Hepatocyte (in vitro differentiated cells): ENCODE measurements at regions not wholly inside any gene's neighbourhood (a gene's known extent, or its start where the extent isn't known, plus 50 kb on each side); places are given as distances from the start of the nearest gene placed in this dataset.

Experiments
- EZH2 ChIP-seq: fragments of 200-600 bp; sonication (generic); IDR thresholded peaks from 2 replicates; pipeline ENCODE4 v1.6.1; 2016; ENCODE audit warnings: antibody characterized with exemption, mild to moderate bottlenecking, borderline replicate concordance
- TF ChIP-seq, protein P1 (sequence below): fragments of 200-600 bp; sonication (generic); IDR thresholded peaks from 2 replicates; pipeline ENCODE4 v1.5.1; 2016; ENCODE audit warnings: antibody characterized with exemption, mild to moderate bottlenecking; ENCODE audit not compliant: poor library complexity

DNA sequence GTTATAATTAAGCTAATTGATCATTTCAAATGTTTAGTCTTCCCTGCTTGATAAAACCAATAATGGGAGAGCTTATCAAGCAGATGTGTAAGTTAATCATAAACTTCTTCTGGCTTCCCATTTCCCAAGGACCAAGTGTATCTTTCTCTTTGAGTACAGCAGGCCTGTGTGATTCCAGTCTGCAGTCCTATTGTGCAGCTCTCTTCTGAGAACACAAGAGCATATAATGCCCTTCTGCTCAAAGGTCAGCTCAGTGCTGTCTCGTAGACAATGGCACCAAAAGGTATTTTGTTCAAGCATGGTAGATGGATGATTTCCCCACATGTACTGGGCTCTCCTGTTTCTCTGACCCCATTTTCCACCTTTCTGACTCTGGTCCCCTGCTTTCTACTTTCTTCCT is 101.8 kb upstream of the DYRK2 start:
- TF ChIP-seq, protein P1, sequence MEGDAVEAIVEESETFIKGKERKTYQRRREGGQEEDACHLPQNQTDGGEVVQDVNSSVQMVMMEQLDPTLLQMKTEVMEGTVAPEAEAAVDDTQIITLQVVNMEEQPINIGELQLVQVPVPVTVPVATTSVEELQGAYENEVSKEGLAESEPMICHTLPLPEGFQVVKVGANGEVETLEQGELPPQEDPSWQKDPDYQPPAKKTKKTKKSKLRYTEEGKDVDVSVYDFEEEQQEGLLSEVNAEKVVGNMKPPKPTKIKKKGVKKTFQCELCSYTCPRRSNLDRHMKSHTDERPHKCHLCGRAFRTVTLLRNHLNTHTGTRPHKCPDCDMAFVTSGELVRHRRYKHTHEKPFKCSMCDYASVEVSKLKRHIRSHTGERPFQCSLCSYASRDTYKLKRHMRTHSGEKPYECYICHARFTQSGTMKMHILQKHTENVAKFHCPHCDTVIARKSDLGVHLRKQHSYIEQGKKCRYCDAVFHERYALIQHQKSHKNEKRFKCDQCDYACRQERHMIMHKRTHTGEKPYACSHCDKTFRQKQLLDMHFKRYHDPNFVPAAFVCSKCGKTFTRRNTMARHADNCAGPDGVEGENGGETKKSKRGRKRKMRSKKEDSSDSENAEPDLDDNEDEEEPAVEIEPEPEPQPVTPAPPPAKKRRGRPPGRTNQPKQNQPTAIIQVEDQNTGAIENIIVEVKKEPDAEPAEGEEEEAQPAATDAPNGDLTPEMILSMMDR: no peak
- TF ChIP-seq EZH2: no peak
